Fibroblast of gingiva (primary cell): ENCODE measurements at regions not wholly inside any gene's neighbourhood (a gene's known extent, or its start where the extent isn't known, plus 50 kb on each side); places are given as distances from the start of the nearest gene placed in this dataset.
"Not testable (repeated sequence)": the region's sequence is repeated elsewhere in the genome, so short reads cannot be mapped to it uniquely, and the experiment has no call there.

Experiments
- DNase-seq: peaks from one replicate; pipeline ENCODE4 v3.0.0-alpha.2; 2011; ENCODE audit warnings: low read depth

GRCh38 chr9:111276431-111277128 is 53.4 kb downstream of the OR2K2 start:
- no peak for DNase-seq

GRCh38 chr9:111274737-111275136 is 55.3 kb downstream of the OR2K2 start:
- no peak for DNase-seq

- DNase-seq: no peak
Measured at GRCh38 chr9:111272581-111272980, 57.4 kb downstream of the OR2K2 start.

GRCh38 chr9:111271481-111272080 is 58.4 kb downstream of the OR2K2 start:
- DNase-seq: peak; percentile 16

GRCh38 chr9:111271047-111271446 is 59.0 kb downstream of the OR2K2 start:
- no peak for DNase-seq

- DNase-seq: not testable (repeated sequence)
Measured at GRCh38 chr9:111266024-111266423, 64.0 kb downstream of the OR2K2 start.

GRCh38 chr9:111263116-111263515 is 66.9 kb downstream of the OR2K2 start:
- no peak for DNase-seq

- DNase-seq: no peak
Measured at GRCh38 chr9:111258875-111259271, 71.2 kb downstream of the OR2K2 start.

GRCh38 chr9:111258209-111258874 is 71.7 kb downstream of the OR2K2 start:
- no peak for DNase-seq

GRCh38 chr9:111253742-111254437 is 76.1 kb downstream of the OR2K2 start:
- peak; percentile 8 for DNase-seq

GRCh38 chr9:111250875-111251842 is 78.9 kb downstream of the OR2K2 start:
- DNase-seq: no peak

GRCh38 chr9:111237447-111237846 is 92.6 kb downstream of the OR2K2 start:
- no peak for DNase-seq

GRCh38 chr9:111236332-111236731 is 93.7 kb downstream of the OR2K2 start:
- DNase-seq: no peak

GRCh38 chr9:111233963-111234362 is 96.1 kb downstream of the OR2K2 start:
- no peak for DNase-seq

GRCh38 chr9:111232997-111233790 is 96.8 kb downstream of the OR2K2 start:
- no peak for DNase-seq

GRCh38 chr9:111231801-111232580 is 98.0 kb downstream of the OR2K2 start:
- DNase-seq: no peak

GRCh38 chr9:111222757-111223156 is 107.3 kb downstream of the OR2K2 start:
- no peak for DNase-seq

- no peak for DNase-seq
Measured at GRCh38 chr9:111212874-111213273, 117.2 kb downstream of the OR2K2 start.

GRCh38 chr9:111198936-111199335 is 131.1 kb downstream of the OR2K2 start:
- peak; percentile 34 for DNase-seq

- DNase-seq: no peak
Measured at GRCh38 chr9:111197256-111197655, 132.8 kb downstream of the OR2K2 start.
